NK-92 treated with Interleukin-12 subunit alpha and Interleukin-12 subunit beta, amount 100 ng/mL, for 24 hours (cell line): ENCODE measurements at regions not wholly inside any gene's neighbourhood (a gene's known extent, or its start where the extent isn't known, plus 50 kb on each side); places are given as distances from the start of the nearest gene placed in this dataset.

Experiments
- DNase-seq: peaks from one replicate; lab custom pipeline; 2025; lab: John Stamatoyannopoulos, UW

- no peak for DNase-seq
Observed at GRCh38 chr9:108645520-108645919, 210.3 kb downstream of the ACTL7B start.

GRCh38 chr9:108643731-108644510 is 211.9 kb downstream of the ACTL7B start:
- DNase-seq = no peak

- DNase-seq = no peak
Observed at GRCh38 chr9:108642871-108643270, 212.9 kb downstream of the ACTL7B start.

GRCh38 chr9:108640230-108640629 is 215.6 kb downstream of the ACTL7B start:
- DNase-seq = no peak

GRCh38 chr9:108639696-108640095 is 216.1 kb downstream of the ACTL7B start:
- DNase-seq = no peak

GRCh38 chr9:108639091-108639490 is 216.7 kb downstream of the ACTL7B start:
- DNase-seq = no peak

GRCh38 chr9:108637340-108637739 is 218.4 kb downstream of the ACTL7B start:
- no peak for DNase-seq

- DNase-seq = no peak
Observed at GRCh38 chr9:108636013-108636412, 219.8 kb downstream of the ACTL7B start.

- no peak for DNase-seq
Observed at GRCh38 chr9:108634672-108635462, 220.9 kb downstream of the ACTL7B start.

GRCh38 chr9:108634204-108634603 is 221.6 kb downstream of the ACTL7B start:
- DNase-seq = no peak

- DNase-seq = no peak
Observed at GRCh38 chr9:108631496-108632285, 224.1 kb downstream of the ACTL7B start.

GRCh38 chr9:108628316-108628715 is 227.5 kb downstream of the ACTL7B start:
- no peak for DNase-seq

- no peak for DNase-seq
Observed at GRCh38 chr9:108626743-108627142, 229.0 kb downstream of the ACTL7B start.

GRCh38 chr9:108621991-108622855 is 233.6 kb downstream of the ACTL7B start:
- no peak for DNase-seq

GRCh38 chr9:108620767-108621166 is 235.0 kb downstream of the ACTL7B start:
- no peak for DNase-seq

- no peak for DNase-seq
Observed at GRCh38 chr9:108618906-108619550, 236.8 kb downstream of the ACTL7B start.

GRCh38 chr9:108617676-108618075 is 238.1 kb downstream of the ACTL7B start:
- no peak for DNase-seq

GRCh38 chr9:108615152-108615551 is 240.6 kb downstream of the ACTL7B start:
- no peak for DNase-seq

- no peak for DNase-seq
Observed at GRCh38 chr9:108612513-108612912, 243.3 kb downstream of the ACTL7B start.

GRCh38 chr9:108609897-108610253 is 245.9 kb downstream of the ACTL7B start:
- no peak for DNase-seq
